Activated B cell treated with CpG ODN at 0.5 μM for 24 hours (primary cell): ENCODE measurements at regions not wholly inside any gene's neighbourhood (a gene's known extent, or its start where the extent isn't known, plus 50 kb on each side); places are given as distances from the start of the nearest gene placed in this dataset.

Experiments
- ATAC-seq: fragments of 200-7000 bp; cut with Tn5 transposase; one replicate; pipeline ENCODE4 v1.10.0; 2021; ENCODE audit warnings: low read depth, mild to moderate bottlenecking, moderate library complexity
- CTCF ChIA-PET: fragments of 350-600 bp; sonication (Branson Sonifier 250); formaldehyde crosslinking; loops from one replicate; lab custom pipeline; 2021; ENCODE audit warnings: antibody characterized with exemption; lab: Charles Lee
- POLR2A ChIA-PET: fragments of 350-600 bp; sonication (Branson Sonifier 250); formaldehyde crosslinking; loops from one replicate; lab custom pipeline; 2021; ENCODE audit warnings: antibody characterized with exemption; lab: Charles Lee
- DNase-seq: peaks from one replicate; pipeline ENCODE4 v3.0.0; 2022
- H3K27ac Mint-ChIP-seq: one replicate; pipeline ENCODE4 v1.8.0; 2020; ENCODE audit warnings: mixed read lengths
- H3K27me3 Mint-ChIP-seq: one replicate; pipeline ENCODE4 v1.8.0; 2021; ENCODE audit warnings: mixed read lengths
- H3K36me3 Mint-ChIP-seq: one replicate; pipeline ENCODE4 v1.8.0; 2021; ENCODE audit warnings: low read depth, mixed read lengths
- H3K4me1 Mint-ChIP-seq: one replicate; pipeline ENCODE4 v1.8.0; 2021; ENCODE audit warnings: mixed read lengths
- H3K4me3 Mint-ChIP-seq: one replicate; pipeline ENCODE4 v1.8.0; 2020; ENCODE audit warnings: mild to moderate bottlenecking, mixed read lengths
- H3K9me3 Mint-ChIP-seq: one replicate; pipeline ENCODE4 v1.8.0; 2020; ENCODE audit warnings: mixed read lengths
- intact Hi-C: fragments of 100-400 bp; cut with micrococcal nuclease; formaldehyde crosslinking; loops from one replicate; pipeline ENCODE4 v1.15.1; 2024
- TF ChIP-seq, protein P1 (sequence below): fragments of 200-600 bp; IDR thresholded peaks from one replicate; pipeline ENCODE4 v1.8.0; 2022; ENCODE audit warnings: antibody characterized with exemption, mild to moderate bottlenecking

DNA sequence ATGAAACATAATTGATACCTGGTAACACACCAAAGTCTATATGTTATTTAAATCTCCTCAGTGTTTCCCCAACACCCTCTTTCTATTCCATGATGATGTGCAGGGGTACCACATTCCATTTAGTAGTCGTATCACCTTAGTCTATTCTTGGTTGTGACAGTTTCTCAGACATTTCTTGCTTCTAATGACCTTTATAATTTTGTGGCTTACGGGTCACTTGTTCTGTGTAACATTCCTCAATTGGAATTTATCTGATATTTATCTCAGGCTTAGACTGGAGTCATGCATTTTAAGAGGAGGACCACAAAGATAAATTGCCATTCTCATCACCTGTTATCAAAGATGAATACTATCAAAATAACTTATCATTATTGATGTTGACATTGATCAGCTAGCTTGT, 679.6 kb downstream of the USP25 start:
- ATAC-seq (no peak), DNase-seq (no peak)
- no peaks in the 10 kb centered on the region for H3K4me1 Mint-ChIP-seq
- intact Hi-C loops, result no loop called here
- H3K4me3 Mint-ChIP-seq, result no peak overlapping the region
- CTCF ChIA-PET, result no interaction called here
- H3K36me3 Mint-ChIP-seq, result no peaks in the 10 kb centered on the region
- no peak overlapping the region for H3K27ac Mint-ChIP-seq
- peaks cover 3% of the 10 kb centered on the region for H3K9me3 Mint-ChIP-seq
- POLR2A ChIA-PET, result no interaction called here
- TF ChIP-seq, protein P1, sequence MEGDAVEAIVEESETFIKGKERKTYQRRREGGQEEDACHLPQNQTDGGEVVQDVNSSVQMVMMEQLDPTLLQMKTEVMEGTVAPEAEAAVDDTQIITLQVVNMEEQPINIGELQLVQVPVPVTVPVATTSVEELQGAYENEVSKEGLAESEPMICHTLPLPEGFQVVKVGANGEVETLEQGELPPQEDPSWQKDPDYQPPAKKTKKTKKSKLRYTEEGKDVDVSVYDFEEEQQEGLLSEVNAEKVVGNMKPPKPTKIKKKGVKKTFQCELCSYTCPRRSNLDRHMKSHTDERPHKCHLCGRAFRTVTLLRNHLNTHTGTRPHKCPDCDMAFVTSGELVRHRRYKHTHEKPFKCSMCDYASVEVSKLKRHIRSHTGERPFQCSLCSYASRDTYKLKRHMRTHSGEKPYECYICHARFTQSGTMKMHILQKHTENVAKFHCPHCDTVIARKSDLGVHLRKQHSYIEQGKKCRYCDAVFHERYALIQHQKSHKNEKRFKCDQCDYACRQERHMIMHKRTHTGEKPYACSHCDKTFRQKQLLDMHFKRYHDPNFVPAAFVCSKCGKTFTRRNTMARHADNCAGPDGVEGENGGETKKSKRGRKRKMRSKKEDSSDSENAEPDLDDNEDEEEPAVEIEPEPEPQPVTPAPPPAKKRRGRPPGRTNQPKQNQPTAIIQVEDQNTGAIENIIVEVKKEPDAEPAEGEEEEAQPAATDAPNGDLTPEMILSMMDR, result no peak
- H3K27me3 Mint-ChIP-seq, result no peaks in the 10 kb centered on the region

DNA sequence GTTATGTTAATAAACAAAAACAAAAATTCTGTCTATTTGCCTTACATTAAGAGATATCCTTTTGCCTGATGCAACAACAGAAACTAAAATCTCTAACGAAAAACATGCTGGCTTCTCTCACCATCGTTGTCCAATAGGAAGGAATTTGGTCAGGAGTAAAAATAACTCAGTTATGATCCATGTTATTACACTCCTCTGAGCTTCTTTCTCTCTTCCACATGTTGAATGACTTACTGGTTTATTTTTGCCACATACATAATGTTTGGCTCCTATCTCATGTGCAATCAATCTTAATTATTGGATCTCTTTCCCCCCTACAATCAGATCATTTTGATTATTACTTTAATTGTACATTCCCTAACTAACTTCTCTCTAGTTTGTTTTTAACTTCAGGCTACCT, 688.4 kb downstream of the USP25 start:
- H3K27me3 Mint-ChIP-seq, result no peaks in the 10 kb centered on the region
- intact Hi-C loops, result no loop called here
- H3K4me3 Mint-ChIP-seq, result no peak overlapping the region
- H3K36me3 Mint-ChIP-seq, result no peaks in the 10 kb centered on the region
- DNase-seq (no peak), ATAC-seq (no peak)
- ChIA-PET POLR2A (interaction anchor here (0.6 kb wide), 1 partner anchor 68 kb away, joined by 3 read pairs; no protein-coding TSS in a partner anchor), CTCF (no interaction called here)
- no peak overlapping the region for H3K27ac Mint-ChIP-seq
- TF ChIP-seq, protein P1, result no peak
- H3K4me1 Mint-ChIP-seq, result no peaks in the 10 kb centered on the region
- no peaks in the 10 kb centered on the region for H3K9me3 Mint-ChIP-seq

DNA sequence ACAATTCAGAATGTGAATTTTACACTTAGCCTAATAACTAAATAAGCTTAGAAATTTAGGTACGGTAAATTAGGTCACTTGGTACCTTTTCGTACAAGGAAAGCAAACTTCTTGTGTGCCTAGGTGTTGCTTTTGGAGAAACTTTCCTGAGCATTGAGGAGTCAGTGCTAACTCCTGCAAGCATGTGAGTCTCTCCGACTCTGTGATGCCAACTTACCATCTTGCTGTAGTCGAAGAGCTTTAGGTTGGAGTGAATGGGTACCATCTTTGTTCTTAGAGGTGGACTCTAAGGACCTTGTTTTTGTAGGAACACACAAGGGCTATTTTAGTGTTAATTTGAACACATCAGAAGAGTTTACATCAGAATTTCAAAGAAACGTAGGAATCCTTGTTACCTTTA, 688.9 kb downstream of the USP25 start:
- no peaks in the 10 kb centered on the region for H3K4me1 Mint-ChIP-seq
- ATAC-seq (no peak), DNase-seq (no peak)
- ChIA-PET CTCF (no interaction called here), POLR2A (interaction anchor here (0.6 kb wide), 1 partner anchor 68 kb away, joined by 3 read pairs; no protein-coding TSS in a partner anchor)
- TF ChIP-seq, protein P1, result no peak
- intact Hi-C loops, result no loop called here
- no peaks in the 10 kb centered on the region for H3K36me3 Mint-ChIP-seq
- no peak overlapping the region for H3K27ac Mint-ChIP-seq
- H3K9me3 Mint-ChIP-seq, result no peaks in the 10 kb centered on the region
- H3K27me3 Mint-ChIP-seq, result no peaks in the 10 kb centered on the region
- H3K4me3 Mint-ChIP-seq, result no peak overlapping the region

DNA sequence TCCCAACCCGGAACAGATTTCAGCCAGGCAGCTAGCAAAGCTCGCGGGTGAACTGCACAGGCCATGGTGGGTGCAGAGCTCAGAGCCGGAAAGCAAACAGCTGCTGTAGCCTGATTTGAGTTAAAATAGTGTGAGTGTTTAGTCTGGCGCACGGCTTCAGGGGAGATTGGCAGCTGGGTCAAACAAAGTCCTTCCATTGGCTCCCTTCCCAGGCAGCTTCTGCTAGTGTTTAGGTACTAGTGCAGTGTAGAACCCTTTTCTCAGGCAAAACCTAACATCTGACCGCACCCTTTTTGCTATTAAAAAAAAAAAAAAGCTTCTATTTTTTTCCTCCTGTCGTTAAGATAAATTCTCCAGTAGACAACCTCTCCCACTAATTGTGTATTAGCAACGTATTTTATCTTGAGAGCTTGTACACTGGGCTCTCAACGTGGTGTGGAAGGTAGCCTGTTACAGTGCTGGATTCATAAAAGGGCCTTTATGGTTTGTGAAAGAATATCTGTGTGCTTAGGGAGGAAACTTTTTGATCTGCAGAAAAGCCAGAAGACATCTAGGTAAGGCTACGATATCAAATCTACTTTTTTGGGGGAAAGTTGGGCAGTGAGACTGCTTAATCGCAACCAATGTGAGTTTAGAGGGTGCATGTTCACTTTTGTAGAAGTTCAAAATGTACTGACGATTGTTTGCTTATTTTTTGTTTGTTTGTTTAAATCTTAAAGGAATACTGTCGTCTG, 689.6 kb downstream of the USP25 start:
- POLR2A ChIA-PET, result no interaction called here
- TF ChIP-seq, protein P1, result no peak
- Mint-ChIP-seq H3K9me3 (no peaks in the 10 kb centered on the region), H3K27ac (no peak overlapping the region), H3K4me1 (no peaks in the 10 kb centered on the region), H3K4me3 (no peak overlapping the region), H3K27me3 (no peaks in the 10 kb centered on the region), H3K36me3 (no peaks in the 10 kb centered on the region)
- intact Hi-C loops, result no loop called here
- DNase-seq, result no peak
- CTCF ChIA-PET, result no interaction called here
- ATAC-seq, result no peak

DNA sequence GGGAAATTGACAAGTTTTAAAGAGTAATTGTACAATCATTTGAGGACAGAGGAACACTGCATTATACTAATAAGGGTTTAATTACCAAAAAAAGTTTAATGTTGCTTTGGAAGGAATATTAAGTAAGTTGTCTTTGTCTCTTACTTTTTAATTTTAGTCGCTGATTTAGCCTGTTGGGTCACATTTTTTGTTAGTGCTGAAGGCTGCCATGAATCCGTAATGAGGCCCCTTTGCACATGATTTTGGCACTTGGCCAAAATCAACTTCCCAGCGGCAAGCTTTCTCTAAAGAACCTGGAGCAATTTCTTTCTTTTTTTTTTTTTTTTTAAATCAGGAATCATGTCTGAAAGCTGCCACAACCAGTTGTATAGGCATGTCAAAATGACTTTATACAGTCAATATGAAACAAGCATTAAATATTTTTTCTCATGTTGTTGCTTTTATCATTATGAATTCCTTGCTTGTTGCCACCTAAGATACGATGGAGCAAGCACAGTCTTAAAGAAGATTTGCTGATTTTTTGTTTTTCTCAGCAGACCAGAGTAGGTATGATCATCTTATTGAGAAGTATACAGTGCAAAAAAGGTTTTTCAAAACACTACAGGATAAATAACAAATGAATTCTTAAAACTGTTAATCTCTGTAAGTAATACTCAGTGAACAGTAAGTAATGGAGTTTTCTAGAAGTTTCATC, 690.4 kb downstream of the USP25 start:
- no peak for ATAC-seq

More for the DNA sequence above, 690.4 kb downstream of the USP25 start:
- intact Hi-C loops, result no loop called here
- no peak overlapping the region for H3K4me3 Mint-ChIP-seq
- DNase-seq, result no peak
- H3K4me1 Mint-ChIP-seq, result no peaks in the 10 kb centered on the region
- no peaks in the 10 kb centered on the region for H3K27me3 Mint-ChIP-seq
- H3K27ac Mint-ChIP-seq, result no peak overlapping the region
- no peaks in the 10 kb centered on the region for H3K9me3 Mint-ChIP-seq
- H3K36me3 Mint-ChIP-seq, result no peaks in the 10 kb centered on the region
- TF ChIP-seq, protein P1, result no peak
- CTCF ChIA-PET, result no interaction called here
- POLR2A ChIA-PET, result no interaction called here
